ENCODE measurements at regions not wholly inside any gene's neighbourhood (a gene's known extent, or its start where the extent isn't known, plus 50 kb on each side); places are given as distances from the start of the nearest gene placed in this dataset.
"Not testable (repeated sequence)": the region's sequence is repeated elsewhere in the genome, so short reads cannot be mapped to it uniquely, and the experiment has no call there.

DNA sequence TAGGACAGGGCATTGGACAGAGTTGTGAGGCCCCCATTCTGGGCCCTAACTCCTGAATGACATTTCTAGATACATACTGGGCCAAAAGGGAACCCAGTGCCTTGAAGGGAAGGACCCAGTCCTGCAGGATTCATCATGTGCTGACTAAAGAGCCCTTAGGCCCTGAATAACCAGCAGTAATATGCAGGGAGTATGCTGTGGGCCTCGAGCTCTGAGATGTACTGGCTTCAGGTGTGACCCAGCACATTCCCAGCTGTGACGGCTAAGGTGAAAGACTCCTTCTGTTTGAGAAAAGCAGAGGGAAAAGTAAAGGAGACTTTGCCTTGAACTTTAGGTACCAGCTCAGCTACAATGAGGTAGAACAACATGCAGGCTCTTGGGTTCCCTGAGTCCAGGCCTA is 138.2 kb upstream of the HUWE1 start:
- no peaks in the 10 kb centered on the region for H3K27me3 ChIP-seq
- no peaks in the 10 kb centered on the region for H3K4me1 ChIP-seq
- H3K9me3 ChIP-seq: no peaks in the 10 kb centered on the region
- no peak overlapping the region for H3K4me3 ChIP-seq
- H3K36me3 ChIP-seq: no peaks in the 10 kb centered on the region
- H3K27ac ChIP-seq: no peak overlapping the region
- no peak for TF ChIP-seq POLR2AphosphoS5 (IDR thresholded peaks at IDR 0.05)
- TF ChIP-seq, protein P1, sequence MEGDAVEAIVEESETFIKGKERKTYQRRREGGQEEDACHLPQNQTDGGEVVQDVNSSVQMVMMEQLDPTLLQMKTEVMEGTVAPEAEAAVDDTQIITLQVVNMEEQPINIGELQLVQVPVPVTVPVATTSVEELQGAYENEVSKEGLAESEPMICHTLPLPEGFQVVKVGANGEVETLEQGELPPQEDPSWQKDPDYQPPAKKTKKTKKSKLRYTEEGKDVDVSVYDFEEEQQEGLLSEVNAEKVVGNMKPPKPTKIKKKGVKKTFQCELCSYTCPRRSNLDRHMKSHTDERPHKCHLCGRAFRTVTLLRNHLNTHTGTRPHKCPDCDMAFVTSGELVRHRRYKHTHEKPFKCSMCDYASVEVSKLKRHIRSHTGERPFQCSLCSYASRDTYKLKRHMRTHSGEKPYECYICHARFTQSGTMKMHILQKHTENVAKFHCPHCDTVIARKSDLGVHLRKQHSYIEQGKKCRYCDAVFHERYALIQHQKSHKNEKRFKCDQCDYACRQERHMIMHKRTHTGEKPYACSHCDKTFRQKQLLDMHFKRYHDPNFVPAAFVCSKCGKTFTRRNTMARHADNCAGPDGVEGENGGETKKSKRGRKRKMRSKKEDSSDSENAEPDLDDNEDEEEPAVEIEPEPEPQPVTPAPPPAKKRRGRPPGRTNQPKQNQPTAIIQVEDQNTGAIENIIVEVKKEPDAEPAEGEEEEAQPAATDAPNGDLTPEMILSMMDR (IDR thresholded peaks at IDR 0.05): no peak
- no peak for TF ChIP-seq EP300 (IDR thresholded peaks at IDR 0.05)
- TF ChIP-seq POLR2A (IDR thresholded peaks at IDR 0.05): no peak
- ATAC-seq (ENCODE audit: low FRiP score in 2 of 2): no peak
- WGBS, 2 donors: 80% methylated on average over 1 to 2 of the region's 2 CpGs
- DNase-seq: no peak

DNA sequence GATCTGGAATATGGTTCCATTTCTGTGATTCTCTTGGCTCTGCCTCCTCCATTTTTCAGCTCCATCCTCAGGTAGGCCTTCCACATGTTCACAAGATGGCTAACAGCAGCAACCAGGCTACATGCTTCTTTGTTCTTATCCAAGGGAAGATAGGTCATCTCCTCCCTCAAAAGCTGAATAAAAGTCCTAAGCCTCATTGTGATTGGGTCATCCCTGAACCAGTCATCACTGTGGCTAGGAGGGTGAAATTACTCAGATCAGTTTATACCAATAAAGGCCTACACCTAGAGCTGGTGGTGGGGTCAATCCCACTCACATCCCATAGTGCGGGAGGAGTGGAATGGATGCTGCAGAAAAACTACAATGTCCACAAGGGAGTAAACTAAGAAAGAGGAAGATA is 131.6 kb upstream of the HUWE1 start:
- H3K36me3 ChIP-seq; H3K4me1 ChIP-seq; DNase-seq; H3K9me3 ChIP-seq; H3K27ac ChIP-seq; H3K27me3 ChIP-seq; H3K4me3 ChIP-seq; ATAC-seq (ENCODE audit: low FRiP score in 2 of 2): not testable (repeated sequence)
- 96 to 100% methylated on average over 1 of the region's 1 CpG for WGBS, 2 donors

DNA sequence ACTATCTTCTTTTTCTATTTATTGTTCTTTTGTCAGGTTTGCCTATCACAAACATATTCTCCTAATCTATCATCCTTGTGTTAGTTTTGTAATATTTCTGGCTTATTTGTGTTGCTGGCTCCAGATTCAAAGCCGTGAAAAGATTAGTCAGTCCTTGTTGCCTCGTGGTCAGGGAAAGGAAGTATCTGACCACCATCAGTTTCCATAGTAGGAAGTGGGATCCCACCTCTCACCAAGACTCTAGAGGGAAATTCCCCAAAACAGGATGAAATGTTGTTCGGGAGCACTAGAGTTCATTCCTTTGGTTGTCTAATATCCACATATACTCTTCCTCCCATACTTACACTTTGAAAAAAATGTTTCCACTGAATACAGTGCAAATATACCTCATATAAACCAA is 131.0 kb upstream of the HUWE1 start:
- TF ChIP-seq POLR2AphosphoS5 (IDR thresholded peaks at IDR 0.05): no peak
- no peaks in the 10 kb centered on the region for H3K36me3 ChIP-seq
- ATAC-seq (ENCODE audit: low FRiP score in 2 of 2) (no peak), DNase-seq (no peak)
- no peak overlapping the region for H3K27ac ChIP-seq
- 39 to 54% methylated on average over 3 of the region's 3 CpGs for WGBS, 2 donors
- no peaks in the 10 kb centered on the region for H3K9me3 ChIP-seq
- H3K4me3 ChIP-seq: no peak overlapping the region
- H3K27me3 ChIP-seq: no peaks in the 10 kb centered on the region
- no peaks in the 10 kb centered on the region for H3K4me1 ChIP-seq

DNA sequence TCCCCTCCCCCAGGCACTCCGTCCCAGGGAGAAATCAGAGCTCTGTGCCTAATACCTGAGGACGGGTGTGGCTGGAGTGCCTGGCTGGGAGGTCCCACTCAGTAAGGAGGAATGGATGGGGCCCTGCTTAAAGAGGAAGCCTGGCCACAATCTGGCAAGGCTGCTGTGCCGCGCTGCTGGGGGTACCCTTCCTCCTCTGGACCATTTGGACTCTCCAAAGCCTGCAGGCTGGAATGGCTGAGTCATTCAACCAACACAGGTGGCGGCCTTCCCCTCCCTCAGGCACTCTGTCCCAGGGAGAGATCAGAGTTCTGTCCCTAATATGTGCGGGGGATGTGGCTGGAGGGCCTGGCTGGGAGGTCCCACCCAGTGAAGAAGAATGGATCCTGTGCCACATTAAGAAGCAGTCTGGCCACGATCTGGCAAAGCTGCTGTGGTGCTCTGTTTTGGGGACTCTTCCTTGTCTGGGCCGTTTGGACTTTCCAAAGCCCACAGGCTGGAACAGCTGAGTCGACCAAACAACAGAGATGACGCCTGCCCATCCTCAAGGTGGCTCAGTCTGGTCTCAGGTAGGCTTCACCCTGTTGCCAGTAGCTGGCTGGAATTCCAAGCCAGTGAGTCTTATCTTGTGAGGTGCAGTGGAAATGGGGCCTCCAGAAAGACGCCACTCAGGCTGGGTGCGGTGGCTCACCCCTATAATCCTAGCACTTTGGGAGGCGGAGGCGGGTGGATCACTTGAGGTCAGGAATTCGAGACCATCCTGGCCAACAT is 127.3 kb upstream of the HUWE1 start:
- H3K9me3 ChIP-seq: no peaks in the 10 kb centered on the region
- H3K4me3 ChIP-seq: no peak overlapping the region
- no peak overlapping the region for H3K27ac ChIP-seq
- H3K4me1 ChIP-seq: no peaks in the 10 kb centered on the region
- no peaks in the 10 kb centered on the region for H3K27me3 ChIP-seq
- DNase-seq (no peak), ATAC-seq (ENCODE audit: low FRiP score in 2 of 2) (no peak)
- WGBS, 2 donors: 79 to 100% methylated on average over 2 to 12 of the region's 15 CpGs
- TF ChIP-seq, protein P1 (IDR thresholded peaks at IDR 0.05): no peak
- TF ChIP-seq POLR2A (IDR thresholded peaks at IDR 0.05) (no peak), EP300 (IDR thresholded peaks at IDR 0.05) (no peak)
- H3K36me3 ChIP-seq: no peaks in the 10 kb centered on the region

DNA sequence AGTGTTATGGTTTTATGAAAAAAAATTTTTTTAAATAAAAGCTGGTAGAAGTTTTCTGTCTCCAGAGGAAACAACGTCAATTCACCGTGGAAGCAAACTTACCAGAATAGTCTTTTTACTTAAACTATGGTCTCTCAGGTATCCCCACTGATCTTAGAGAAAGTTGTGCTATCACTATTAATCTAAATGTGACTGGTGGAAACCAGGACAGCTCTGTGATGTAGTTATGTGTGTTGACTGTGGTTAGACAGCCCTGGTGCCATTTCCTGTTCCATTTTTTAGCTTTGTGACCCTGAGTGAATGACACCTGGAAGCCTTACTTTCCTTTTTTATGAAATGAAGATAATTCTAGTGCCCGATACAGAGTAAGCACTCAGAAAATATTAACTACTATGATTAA is 111.8 kb upstream of the HUWE1 start:
- Histone ChIP-seq H3K36me3 (no peaks in the 10 kb centered on the region), H3K4me1 (no peaks in the 10 kb centered on the region), H3K27ac (no peak overlapping the region), H3K9me3 (no peaks in the 10 kb centered on the region), H3K27me3 (no peaks in the 10 kb centered on the region), H3K4me3 (no peak overlapping the region)
- TF ChIP-seq EP300 (IDR thresholded peaks at IDR 0.05): no peak
- no peak for TF ChIP-seq POLR2A (IDR thresholded peaks at IDR 0.05)
- TF ChIP-seq, protein P1 (IDR thresholded peaks at IDR 0.05): no peak
- no peak for TF ChIP-seq POLR2AphosphoS5 (IDR thresholded peaks at IDR 0.05)
- ATAC-seq (ENCODE audit: low FRiP score in 2 of 2): no peak
- WGBS, 2 donors: 94 to 98% methylated on average over 3 of the region's 3 CpGs
- DNase-seq: no peak

DNA sequence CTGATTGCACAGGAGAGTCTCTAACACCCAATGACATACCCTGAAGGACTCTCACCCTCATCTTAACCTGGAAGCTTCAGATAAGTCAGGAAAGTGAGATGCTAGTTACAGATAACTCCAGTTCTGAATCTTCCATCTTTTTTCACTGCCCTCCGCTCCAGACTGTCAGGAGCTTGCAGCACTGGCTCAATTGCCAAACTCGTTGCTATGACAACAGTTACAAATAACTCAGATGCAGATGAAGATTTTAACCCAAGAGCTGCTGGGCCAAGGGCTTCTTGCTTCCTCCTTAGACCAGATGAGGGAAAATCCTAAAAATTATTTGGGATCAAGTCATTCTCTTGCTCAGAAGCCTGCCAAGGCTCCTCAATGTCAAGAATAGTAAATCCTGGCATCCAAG is 109.1 kb upstream of the HUWE1 start:
- WGBS, 2 donors: 41 to 45% methylated on average over 2 of the region's 2 CpGs
- TF ChIP-seq, protein P1 (IDR thresholded peaks at IDR 0.05): no peak
- TF ChIP-seq EP300 (IDR thresholded peaks at IDR 0.05) (no peak), POLR2A (IDR thresholded peaks at IDR 0.05) (no peak), POLR2AphosphoS5 (IDR thresholded peaks at IDR 0.05) (no peak)
- ATAC-seq (ENCODE audit: low FRiP score in 2 of 2) (no peak), DNase-seq (no peak)
- no peak overlapping the region for H3K4me3 ChIP-seq
- no peaks in the 10 kb centered on the region for H3K4me1 ChIP-seq
- H3K27ac ChIP-seq: no peak overlapping the region
- H3K36me3 ChIP-seq: no peaks in the 10 kb centered on the region
- no peaks in the 10 kb centered on the region for H3K27me3 ChIP-seq
- H3K9me3 ChIP-seq: no peaks in the 10 kb centered on the region

All from upper lobe of left lung (tissue), 6 donors.